PC-9 (cell line): ENCODE measurements at regions not wholly inside any gene's neighbourhood (a gene's known extent, or its start where the extent isn't known, plus 50 kb on each side); places are given as distances from the start of the nearest gene placed in this dataset.
"Not testable (repeated sequence)": the region's sequence is repeated elsewhere in the genome, so short reads cannot be mapped to it uniquely, and the experiment has no call there.

ENCODE experiments used
- EZH2 ChIP-seq: fragments of 200-600 bp; sonication (generic); IDR thresholded peaks from 2 replicates; pipeline ENCODE4 v1.8.0; 2017; ENCODE audit warnings: antibody characterized with exemption, low read depth
- TF ChIP-seq, protein P1 (sequence below): fragments of 200-600 bp; sonication (generic); conservative IDR thresholded peaks from 2 replicates; pipeline ENCODE4 v1.6.1; 2017; ENCODE audit warnings: mixed run types, antibody characterized with exemption, mild to moderate bottlenecking, moderate library complexity

DNA sequence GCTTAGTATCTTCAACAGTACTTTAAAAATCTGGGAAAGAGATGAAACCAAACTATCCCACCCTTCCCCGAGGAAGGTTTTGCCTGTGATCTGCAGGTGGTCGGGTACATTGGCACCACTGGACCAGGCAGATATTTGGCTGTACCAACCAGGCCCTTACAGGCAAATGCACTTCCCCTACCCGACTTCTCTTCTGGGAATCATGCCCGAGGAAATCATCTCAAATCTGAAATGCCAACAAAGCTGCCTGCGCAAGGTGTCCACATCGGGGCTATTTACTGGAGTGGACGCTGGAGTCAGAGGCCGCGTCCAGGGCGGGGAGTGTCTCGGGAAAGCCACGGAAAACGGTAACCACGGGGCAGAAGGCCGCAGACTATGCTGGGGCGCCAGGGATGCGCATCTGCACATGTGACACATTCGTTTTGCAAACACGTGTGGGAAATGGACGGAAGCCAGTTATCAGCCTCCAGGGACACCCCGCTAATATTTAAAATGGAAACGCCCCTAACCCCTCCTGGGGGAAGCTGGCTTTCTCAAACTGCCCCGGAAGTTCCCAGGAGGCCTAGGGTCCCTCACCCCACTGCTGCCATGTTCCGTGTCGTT lies 71.5 kb downstream of the KCNJ18 start:
- TF ChIP-seq, protein P1, sequence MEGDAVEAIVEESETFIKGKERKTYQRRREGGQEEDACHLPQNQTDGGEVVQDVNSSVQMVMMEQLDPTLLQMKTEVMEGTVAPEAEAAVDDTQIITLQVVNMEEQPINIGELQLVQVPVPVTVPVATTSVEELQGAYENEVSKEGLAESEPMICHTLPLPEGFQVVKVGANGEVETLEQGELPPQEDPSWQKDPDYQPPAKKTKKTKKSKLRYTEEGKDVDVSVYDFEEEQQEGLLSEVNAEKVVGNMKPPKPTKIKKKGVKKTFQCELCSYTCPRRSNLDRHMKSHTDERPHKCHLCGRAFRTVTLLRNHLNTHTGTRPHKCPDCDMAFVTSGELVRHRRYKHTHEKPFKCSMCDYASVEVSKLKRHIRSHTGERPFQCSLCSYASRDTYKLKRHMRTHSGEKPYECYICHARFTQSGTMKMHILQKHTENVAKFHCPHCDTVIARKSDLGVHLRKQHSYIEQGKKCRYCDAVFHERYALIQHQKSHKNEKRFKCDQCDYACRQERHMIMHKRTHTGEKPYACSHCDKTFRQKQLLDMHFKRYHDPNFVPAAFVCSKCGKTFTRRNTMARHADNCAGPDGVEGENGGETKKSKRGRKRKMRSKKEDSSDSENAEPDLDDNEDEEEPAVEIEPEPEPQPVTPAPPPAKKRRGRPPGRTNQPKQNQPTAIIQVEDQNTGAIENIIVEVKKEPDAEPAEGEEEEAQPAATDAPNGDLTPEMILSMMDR, result not testable (repeated sequence)
- not testable (repeated sequence) for TF ChIP-seq EZH2
